ENCODE measurements at regions not wholly inside any gene's neighbourhood (a gene's known extent, or its start where the extent isn't known, plus 50 kb on each side); places are given as distances from the start of the nearest gene placed in this dataset.

- DNase-seq (ENCODE audit: insufficient read length, low spot score, missing footprints), result no peak
- no peaks in the 10 kb centered on the region for H4K20me1 ChIP-seq (ENCODE audit: insufficient read depth, low read length)
- no peaks in the 10 kb centered on the region for H3K36me3 ChIP-seq (ENCODE audit: insufficient read depth, low read length)
- no peaks in the 10 kb centered on the region for H3K4me1 ChIP-seq (ENCODE audit: insufficient read depth, low read length)
- no peak overlapping the region for H3K27ac ChIP-seq (ENCODE audit: low read depth, low read length)
- H3K27me3 ChIP-seq (ENCODE audit: insufficient read depth, low read length), result no peaks in the 10 kb centered on the region
- no peak for TF ChIP-seq CTCF (IDR thresholded peaks at IDR 0.05; ENCODE audit: extremely low read depth, low read depth, low read length)
- no peak overlapping the region for H2AFZ ChIP-seq (ENCODE audit: low read length)
- H3K4me3 ChIP-seq (ENCODE audit: insufficient read depth, low read length), result no peak overlapping the region
- H3K9me3 ChIP-seq (ENCODE audit: low read depth, low read length), result no peaks in the 10 kb centered on the region
- no peak overlapping the region for H3K4me2 ChIP-seq (ENCODE audit: insufficient read depth, low read length)
- no peaks in the 10 kb centered on the region for H3K79me2 ChIP-seq (ENCODE audit: insufficient read depth, low read length)
Observed at GRCh38 chr2:65985986-65986385, 448.9 kb upstream of the MEIS1 start.

- Histone ChIP-seq H3K27ac (ENCODE audit: low read depth, low read length) (no peak overlapping the region), H2AFZ (ENCODE audit: low read length) (no peak overlapping the region), H3K4me3 (ENCODE audit: insufficient read depth, low read length) (no peak overlapping the region), H3K4me2 (ENCODE audit: insufficient read depth, low read length) (no peak overlapping the region), H3K4me1 (ENCODE audit: insufficient read depth, low read length) (no peaks in the 10 kb centered on the region), H3K27me3 (ENCODE audit: insufficient read depth, low read length) (no peaks in the 10 kb centered on the region), H3K79me2 (ENCODE audit: insufficient read depth, low read length) (no peaks in the 10 kb centered on the region), H4K20me1 (ENCODE audit: insufficient read depth, low read length) (no peaks in the 10 kb centered on the region), H3K36me3 (ENCODE audit: insufficient read depth, low read length) (no peaks in the 10 kb centered on the region), H3K9me3 (ENCODE audit: low read depth, low read length) (no peaks in the 10 kb centered on the region)
- TF ChIP-seq CTCF (IDR thresholded peaks at IDR 0.05; ENCODE audit: extremely low read depth, low read depth, low read length), result no peak
- no peak for DNase-seq (ENCODE audit: insufficient read length, low spot score, missing footprints)
Observed at GRCh38 chr2:65980531-65980930, 454.4 kb upstream of the MEIS1 start.

GRCh38 chr2:65979446-65979845, 455.5 kb upstream of the MEIS1 start:
- no peak for DNase-seq (ENCODE audit: insufficient read length, low spot score, missing footprints)
- Histone ChIP-seq H3K27ac (ENCODE audit: low read depth, low read length) (no peak overlapping the region), H3K4me3 (ENCODE audit: insufficient read depth, low read length) (no peak overlapping the region), H4K20me1 (ENCODE audit: insufficient read depth, low read length) (no peaks in the 10 kb centered on the region), H3K9me3 (ENCODE audit: low read depth, low read length) (no peaks in the 10 kb centered on the region), H3K36me3 (ENCODE audit: insufficient read depth, low read length) (no peaks in the 10 kb centered on the region), H3K4me1 (ENCODE audit: insufficient read depth, low read length) (no peaks in the 10 kb centered on the region), H3K79me2 (ENCODE audit: insufficient read depth, low read length) (no peaks in the 10 kb centered on the region), H3K4me2 (ENCODE audit: insufficient read depth, low read length) (no peak overlapping the region), H2AFZ (ENCODE audit: low read length) (no peak overlapping the region), H3K27me3 (ENCODE audit: insufficient read depth, low read length) (no peaks in the 10 kb centered on the region)
- TF ChIP-seq CTCF (IDR thresholded peaks at IDR 0.05; ENCODE audit: extremely low read depth, low read depth, low read length), result no peak

GRCh38 chr2:65974067-65974723, 460.7 kb upstream of the MEIS1 start:
- TF ChIP-seq CTCF (IDR thresholded peaks at IDR 0.05; ENCODE audit: extremely low read depth, low read depth, low read length), result no peak
- Histone ChIP-seq H3K4me2 (ENCODE audit: insufficient read depth, low read length) (no peak overlapping the region), H3K4me3 (ENCODE audit: insufficient read depth, low read length) (no peak overlapping the region), H3K4me1 (ENCODE audit: insufficient read depth, low read length) (no peaks in the 10 kb centered on the region), H3K27ac (ENCODE audit: low read depth, low read length) (no peak overlapping the region), H3K79me2 (ENCODE audit: insufficient read depth, low read length) (no peaks in the 10 kb centered on the region), H3K27me3 (ENCODE audit: insufficient read depth, low read length) (no peaks in the 10 kb centered on the region), H2AFZ (ENCODE audit: low read length) (no peak overlapping the region), H3K9me3 (ENCODE audit: low read depth, low read length) (no peaks in the 10 kb centered on the region), H4K20me1 (ENCODE audit: insufficient read depth, low read length) (no peaks in the 10 kb centered on the region), H3K36me3 (ENCODE audit: insufficient read depth, low read length) (no peaks in the 10 kb centered on the region)
- no peak for DNase-seq (ENCODE audit: insufficient read length, low spot score, missing footprints)
